CD4-positive, alpha-beta T cell (primary cell): ENCODE measurements at regions not wholly inside any gene's neighbourhood (a gene's known extent, or its start where the extent isn't known, plus 50 kb on each side); places are given as distances from the start of the nearest gene placed in this dataset.
"Not testable (repeated sequence)": the region's sequence is repeated elsewhere in the genome, so short reads cannot be mapped to it uniquely, and the experiment has no call there.

Source experiments
- ATAC-seq: fragments of 200-7000 bp; cut with Tn5 transposase; one replicate; pipeline ENCODE4 v1.10.0; 2022; ENCODE audit warnings: mild to moderate bottlenecking; ENCODE audit not compliant: poor library complexity
- CTCF ChIA-PET: fragments of 350-600 bp; sonication (Branson Sonifier 250); formaldehyde crosslinking; loops from one replicate; lab custom pipeline; 2021; ENCODE audit warnings: antibody characterized with exemption, inconsistent platforms; lab: Charles Lee
- POLR2A ChIA-PET: fragments of 350-600 bp; sonication (Branson Sonifier 250); formaldehyde crosslinking; loops from one replicate; lab custom pipeline; 2021; ENCODE audit warnings: antibody characterized with exemption, inconsistent platforms; lab: Charles Lee
- DNase-seq, 14 experiments: peaks; one replicate each; pipeline ENCODE4 v3.0.0-alpha.2; 2013 to 2020; ENCODE audit warnings: mixed read lengths in 2 of 14
- H3K27ac ChIP-seq, 2 donors: one replicate each; pipeline versions ENCODE4 v1.5.1 to v1.7.0; 2013; ENCODE audit warnings: low read length in 2 of 2, low read depth in 1 of 2, mild to moderate bottlenecking in 1 of 2
- H3K27me3 ChIP-seq, 2 experiments: 1 replicate in 1 of 2; 2 replicates in 1 of 2; pipeline versions ENCODE4 v1.6.1 to v1.7.0; 2013; ENCODE audit warnings: low read length in 2 of 2, control low read depth in 1 of 2, mild to moderate bottlenecking in 1 of 2, moderate library complexity in 1 of 2; ENCODE audit not compliant: insufficient read depth in 2 of 2, control insufficient read depth in 1 of 2
- H3K36me3 ChIP-seq: one replicate; pipeline ENCODE4 v1.6.1; 2013; ENCODE audit warnings: low read length, control low read depth; ENCODE audit not compliant: insufficient read depth
- H3K4me1 ChIP-seq: one replicate; pipeline ENCODE4 v1.6.1; 2013; ENCODE audit warnings: low read length, control low read depth; ENCODE audit not compliant: insufficient read depth
- H3K4me3 ChIP-seq: one replicate; pipeline ENCODE4 v1.5.1; 2013; ENCODE audit warnings: mild to moderate bottlenecking, low read length, moderate library complexity
- H3K9me3 ChIP-seq, 2 experiments: 1 replicate in 1 of 2; 2 replicates in 1 of 2; pipeline versions ENCODE4 v1.6.1 to v1.7.0; 2013; ENCODE audit warnings: low read length in 2 of 2, mild to moderate bottlenecking in 2 of 2, control low read depth in 1 of 2, moderate library complexity in 1 of 2; ENCODE audit not compliant: control insufficient read depth in 1 of 2, insufficient read depth in 1 of 2
- H3K27ac Mint-ChIP-seq: one replicate; pipeline ENCODE4 v1.8.0; 2020; ENCODE audit warnings: mixed read lengths
- H3K27me3 Mint-ChIP-seq: one replicate; pipeline ENCODE4 v1.8.0; 2021; ENCODE audit warnings: mixed read lengths
- H3K36me3 Mint-ChIP-seq: one replicate; pipeline ENCODE4 v1.8.0; 2021; ENCODE audit warnings: low read depth, mixed read lengths
- H3K4me1 Mint-ChIP-seq: one replicate; pipeline ENCODE4 v1.8.0; 2021; ENCODE audit warnings: low read depth, mixed read lengths
- H3K4me3 Mint-ChIP-seq: one replicate; pipeline ENCODE4 v1.8.0; 2020; ENCODE audit warnings: mild to moderate bottlenecking, mixed read lengths
- H3K9me3 Mint-ChIP-seq: one replicate; pipeline ENCODE4 v1.8.0; 2020; ENCODE audit warnings: mixed read lengths
- CTCF ChIP-seq: fragments of 200-600 bp; IDR thresholded peaks from one replicate; pipeline ENCODE4 v1.8.0; 2022; ENCODE audit warnings: antibody characterized with exemption, mild to moderate bottlenecking
- intact Hi-C, 2 experiments: fragments of 100-400 bp; cut with DNase I in 1 of 2; cut with micrococcal nuclease in 1 of 2; formaldehyde crosslinking; loops; one replicate each; pipeline versions ENCODE4 v1.15.1 to v1.9.0; 2023 to 2025; cut with DNase I, micrococcal nuclease

GRCh38 chr3:170690661-170690981 lies 104.7 kb upstream of the SLC7A14 start:
- Mint-ChIP-seq H3K4me3 (no peak overlapping the region), H3K27me3 (no peaks in the 10 kb centered on the region), H3K27ac (no peak overlapping the region), H3K4me1 (no peaks in the 10 kb centered on the region), H3K9me3 (no peaks in the 10 kb centered on the region), H3K36me3 (no peaks in the 10 kb centered on the region)
- CTCF ChIA-PET, result no interaction called here
- Histone ChIP-seq H3K9me3 (no peaks in the 10 kb centered on the region), H3K27ac (no peak overlapping the region), H3K4me3 (no peak overlapping the region), H3K36me3 (no peaks in the 10 kb centered on the region), H3K27me3 (no peaks in the 10 kb centered on the region), H3K4me1 (no peaks in the 10 kb centered on the region)
- TF ChIP-seq CTCF, result peak; percentile 20
- POLR2A ChIA-PET, result no interaction called here
- intact Hi-C loops, result loop anchor here (1.0 to 10.0 kb wide), 4 partner anchors 276 to 826 kb away; partner anchors contain the start of gene LRRC31 (in 1 of the 2)
- no peak for DNase-seq
- no peak for ATAC-seq

- POLR2A ChIA-PET, result no interaction called here
- Mint-ChIP-seq H3K27ac (no peak overlapping the region), H3K9me3 (no peaks in the 10 kb centered on the region)
Observed at GRCh38 chr3:170689893-170690660, 104.2 kb upstream of the SLC7A14 start.

GRCh38 chr3:170689296-170689829 lies 103.5 kb upstream of the SLC7A14 start:
- no peak overlapping the region for H3K27ac Mint-ChIP-seq
- no peak overlapping the region for H3K4me3 Mint-ChIP-seq
- H3K4me1 Mint-ChIP-seq, result no peaks in the 10 kb centered on the region
- ATAC-seq (no peak), DNase-seq (no peak)
- no peaks in the 10 kb centered on the region for H3K27me3 Mint-ChIP-seq
- CTCF ChIA-PET, result no interaction called here
- Histone ChIP-seq H3K27me3 (no peaks in the 10 kb centered on the region), H3K9me3 (no peaks in the 10 kb centered on the region), H3K4me1 (no peaks in the 10 kb centered on the region), H3K36me3 (no peaks in the 10 kb centered on the region), H3K27ac (no peak overlapping the region), H3K4me3 (no peak overlapping the region)
- POLR2A ChIA-PET, result no interaction called here
- no peaks in the 10 kb centered on the region for H3K36me3 Mint-ChIP-seq
- H3K9me3 Mint-ChIP-seq, result no peaks in the 10 kb centered on the region
- no peak for TF ChIP-seq CTCF
- intact Hi-C loops, result no loop called here

More at GRCh38 chr3:170689893-170690660, 104.2 kb upstream of the SLC7A14 start:
- Histone ChIP-seq H3K27ac (no peak overlapping the region), H3K4me3 (no peak overlapping the region), H3K36me3 (no peaks in the 10 kb centered on the region), H3K4me1 (no peaks in the 10 kb centered on the region), H3K27me3 (no peaks in the 10 kb centered on the region), H3K9me3 (no peaks in the 10 kb centered on the region)
- intact Hi-C loops, result loop anchor here (1.0 to 10.0 kb wide), 4 partner anchors 275 to 825 kb away; partner anchors contain the start of gene LRRC31 (in 1 of the 2)
- H3K4me1 Mint-ChIP-seq, result no peaks in the 10 kb centered on the region
- H3K4me3 Mint-ChIP-seq, result no peak overlapping the region
- no peaks in the 10 kb centered on the region for H3K27me3 Mint-ChIP-seq
- no peaks in the 10 kb centered on the region for H3K36me3 Mint-ChIP-seq
- DNase-seq, result peak; percentile 1 to 53 (median 18)
- CTCF ChIA-PET, result no interaction called here
- peak; percentile 57 for TF ChIP-seq CTCF
- ATAC-seq, result no peak

GRCh38 chr3:170688222-170688621 lies 102.3 kb upstream of the SLC7A14 start:
- H3K4me3 ChIP-seq, H3K4me3 Mint-ChIP-seq, H3K27ac Mint-ChIP-seq, POLR2A ChIA-PET, H3K36me3 Mint-ChIP-seq, DNase-seq, H3K9me3 ChIP-seq, intact Hi-C loops, H3K9me3 Mint-ChIP-seq, H3K27ac ChIP-seq, H3K36me3 ChIP-seq, CTCF ChIA-PET, H3K27me3 ChIP-seq, H3K4me1 ChIP-seq, H3K27me3 Mint-ChIP-seq, H3K4me1 Mint-ChIP-seq, ATAC-seq: not testable (repeated sequence)
